Glutamatergic neuron (in vitro differentiated cells): ENCODE measurements at regions not wholly inside any gene's neighbourhood (a gene's known extent, or its start where the extent isn't known, plus 50 kb on each side); places are given as distances from the start of the nearest gene placed in this dataset.

Experiments
- DNase-seq: peaks from one replicate; pipeline ENCODE4 v3.0.0; 2022
- H3K27ac Mint-ChIP-seq: one replicate; pipeline ENCODE4 v1.8.0; 2020; ENCODE audit warnings: mild to moderate bottlenecking, mixed read lengths, inconsistent platforms; ENCODE audit not compliant: unreplicated experiment
- H3K27me3 Mint-ChIP-seq: one replicate; pipeline ENCODE4 v1.8.0; 2020; ENCODE audit warnings: mild to moderate bottlenecking, moderate library complexity, mixed read lengths, inconsistent platforms; ENCODE audit not compliant: unreplicated experiment
- H3K36me3 Mint-ChIP-seq: one replicate; pipeline ENCODE4 v1.8.0; 2020; ENCODE audit warnings: mild to moderate bottlenecking, mixed read lengths, inconsistent platforms; ENCODE audit not compliant: unreplicated experiment
- H3K4me1 Mint-ChIP-seq: one replicate; pipeline ENCODE4 v1.8.0; 2020; ENCODE audit warnings: mild to moderate bottlenecking, low read depth, mixed read lengths, inconsistent platforms; ENCODE audit not compliant: unreplicated experiment
- H3K4me3 Mint-ChIP-seq: one replicate; pipeline ENCODE4 v1.8.0; 2020; ENCODE audit warnings: mild to moderate bottlenecking, mixed read lengths, inconsistent platforms; ENCODE audit not compliant: unreplicated experiment
- H3K9me3 Mint-ChIP-seq: one replicate; pipeline ENCODE4 v1.8.0; 2020; ENCODE audit warnings: mild to moderate bottlenecking, moderate library complexity, mixed read lengths, inconsistent platforms; ENCODE audit not compliant: unreplicated experiment
- TF ChIP-seq, protein P1 (sequence below): fragments of 200-600 bp; sonication (generic); IDR thresholded peaks from one replicate; pipeline ENCODE4 v1.5.0; 2021; ENCODE audit not compliant: partially characterized antibody, unreplicated experiment

DNA sequence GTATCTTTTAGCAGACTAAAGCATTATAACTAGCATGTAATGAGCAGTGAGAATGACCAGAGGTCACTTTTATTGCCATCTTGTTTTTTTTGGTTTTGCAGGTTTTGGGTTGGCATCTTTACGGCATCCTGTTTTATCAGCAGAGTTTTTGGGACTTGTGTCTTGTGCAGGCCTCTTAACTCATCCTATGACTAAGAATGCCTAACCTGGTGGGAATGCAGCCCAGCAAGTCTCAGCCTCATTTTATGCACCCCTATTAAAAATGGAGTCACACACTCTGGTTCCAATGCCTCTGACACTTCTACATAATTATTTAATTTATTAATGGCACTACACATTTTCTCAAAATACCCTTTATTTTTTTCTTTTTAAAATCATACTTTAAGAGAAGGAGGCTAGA lies 726.5 kb upstream of the RIOK2 start:
- Mint-ChIP-seq H3K4me3 (no peak overlapping the region), H3K27me3 (no peaks in the 10 kb centered on the region), H3K9me3 (peaks cover 2% of the 10 kb centered on the region), H3K27ac (no peak overlapping the region), H3K4me1 (no peaks in the 10 kb centered on the region), H3K36me3 (peaks cover 5% of the 10 kb centered on the region)
- TF ChIP-seq, protein P1, sequence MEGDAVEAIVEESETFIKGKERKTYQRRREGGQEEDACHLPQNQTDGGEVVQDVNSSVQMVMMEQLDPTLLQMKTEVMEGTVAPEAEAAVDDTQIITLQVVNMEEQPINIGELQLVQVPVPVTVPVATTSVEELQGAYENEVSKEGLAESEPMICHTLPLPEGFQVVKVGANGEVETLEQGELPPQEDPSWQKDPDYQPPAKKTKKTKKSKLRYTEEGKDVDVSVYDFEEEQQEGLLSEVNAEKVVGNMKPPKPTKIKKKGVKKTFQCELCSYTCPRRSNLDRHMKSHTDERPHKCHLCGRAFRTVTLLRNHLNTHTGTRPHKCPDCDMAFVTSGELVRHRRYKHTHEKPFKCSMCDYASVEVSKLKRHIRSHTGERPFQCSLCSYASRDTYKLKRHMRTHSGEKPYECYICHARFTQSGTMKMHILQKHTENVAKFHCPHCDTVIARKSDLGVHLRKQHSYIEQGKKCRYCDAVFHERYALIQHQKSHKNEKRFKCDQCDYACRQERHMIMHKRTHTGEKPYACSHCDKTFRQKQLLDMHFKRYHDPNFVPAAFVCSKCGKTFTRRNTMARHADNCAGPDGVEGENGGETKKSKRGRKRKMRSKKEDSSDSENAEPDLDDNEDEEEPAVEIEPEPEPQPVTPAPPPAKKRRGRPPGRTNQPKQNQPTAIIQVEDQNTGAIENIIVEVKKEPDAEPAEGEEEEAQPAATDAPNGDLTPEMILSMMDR = no peak
- no peak for DNase-seq

DNA sequence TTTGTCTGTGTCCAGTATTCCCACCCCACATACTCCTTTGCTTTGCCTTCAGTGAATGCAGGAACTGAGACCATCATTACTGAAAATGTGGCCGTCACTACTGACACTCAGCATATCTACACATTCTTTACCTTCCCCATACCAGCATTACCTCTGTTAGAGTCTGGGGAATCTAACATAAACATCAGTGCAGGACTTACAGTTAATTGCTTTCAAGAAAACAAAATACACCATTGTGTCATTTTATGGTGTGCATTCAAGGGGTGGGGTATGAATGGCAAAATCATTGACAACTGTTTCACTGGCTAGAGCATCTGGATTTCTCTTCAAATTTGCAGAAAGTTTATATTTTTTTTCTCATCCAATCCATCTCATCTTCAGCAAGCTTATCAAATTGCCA lies 731.4 kb upstream of the RIOK2 start:
- Mint-ChIP-seq H3K27me3 (no peaks in the 10 kb centered on the region), H3K4me1 (no peaks in the 10 kb centered on the region), H3K27ac (no peak overlapping the region), H3K36me3 (no peaks in the 10 kb centered on the region), H3K4me3 (no peak overlapping the region), H3K9me3 (no peaks in the 10 kb centered on the region)
- no peak for DNase-seq
- TF ChIP-seq, protein P1 = no peak

DNA sequence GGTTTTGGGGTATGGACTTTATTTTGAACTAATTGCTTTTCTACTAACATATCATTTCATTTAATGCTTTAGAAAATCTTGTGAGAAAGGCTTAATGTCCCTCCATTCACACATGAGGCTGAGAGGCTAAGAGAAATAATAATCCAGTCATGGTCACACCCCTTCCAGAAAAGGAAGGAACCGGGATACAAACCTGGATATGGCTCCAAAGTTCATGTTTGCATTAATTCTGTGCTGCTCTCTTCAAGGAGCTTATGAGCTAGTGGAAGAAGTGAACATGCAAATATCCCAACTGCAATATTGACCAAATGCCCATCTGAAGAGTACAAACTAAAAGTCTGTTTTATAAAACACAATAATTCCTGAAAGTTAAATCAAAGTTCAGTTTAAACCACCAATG lies 732.1 kb upstream of the RIOK2 start:
- Mint-ChIP-seq H3K4me1 (no peaks in the 10 kb centered on the region), H3K4me3 (no peak overlapping the region), H3K27ac (no peak overlapping the region), H3K9me3 (no peaks in the 10 kb centered on the region), H3K27me3 (no peaks in the 10 kb centered on the region), H3K36me3 (no peaks in the 10 kb centered on the region)
- no peak for DNase-seq
- TF ChIP-seq, protein P1 = no peak

DNA sequence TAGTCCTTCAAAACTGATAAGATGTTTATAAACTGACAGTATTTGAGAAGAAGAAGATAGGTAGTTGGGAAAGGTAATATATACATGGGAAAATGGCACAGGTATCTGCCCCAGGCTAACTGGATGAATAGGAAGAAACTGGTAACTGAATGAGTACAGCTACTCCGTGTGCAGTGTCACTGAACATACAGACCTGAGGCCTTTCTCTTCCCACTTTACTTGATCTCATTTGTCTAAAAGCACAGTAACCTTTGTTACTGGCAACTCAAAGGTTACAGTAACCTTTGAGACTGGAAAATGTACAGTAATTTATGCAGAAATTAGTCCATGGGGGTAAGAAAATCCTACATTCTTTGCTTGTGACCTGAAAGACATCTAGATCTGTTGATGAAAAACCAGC lies 735.0 kb upstream of the RIOK2 start:
- Mint-ChIP-seq H3K9me3 (no peaks in the 10 kb centered on the region), H3K4me1 (no peaks in the 10 kb centered on the region), H3K4me3 (no peak overlapping the region), H3K36me3 (no peaks in the 10 kb centered on the region), H3K27ac (no peak overlapping the region), H3K27me3 (no peaks in the 10 kb centered on the region)
- no peak for DNase-seq
- TF ChIP-seq, protein P1 = no peak

DNA sequence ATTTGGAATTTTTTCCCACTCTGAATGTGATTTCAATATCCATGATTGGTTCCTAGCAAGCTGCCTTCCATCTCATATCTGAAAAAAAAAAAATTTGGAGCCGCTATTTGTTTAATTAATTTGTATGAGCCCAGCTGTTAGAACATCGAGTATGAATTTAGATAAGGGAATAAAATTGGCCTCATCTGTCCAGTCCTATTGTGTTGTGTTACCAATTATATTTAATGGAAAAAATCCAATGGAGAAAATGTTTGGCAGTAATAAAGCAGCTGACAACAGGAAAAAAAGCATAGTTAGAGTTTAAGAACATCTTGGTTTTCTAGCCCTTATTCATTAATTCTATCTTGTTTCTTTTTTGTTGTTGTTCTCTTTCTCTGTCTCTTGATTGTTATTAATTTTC lies 735.6 kb upstream of the RIOK2 start:
- H3K27ac Mint-ChIP-seq = no peak overlapping the region
- no peaks in the 10 kb centered on the region for H3K9me3 Mint-ChIP-seq
- no peaks in the 10 kb centered on the region for H3K4me1 Mint-ChIP-seq
- no peaks in the 10 kb centered on the region for H3K27me3 Mint-ChIP-seq
- no peaks in the 10 kb centered on the region for H3K36me3 Mint-ChIP-seq
- TF ChIP-seq, protein P1 = no peak
- no peak overlapping the region for H3K4me3 Mint-ChIP-seq
- DNase-seq = no peak
